Adrenal gland (tissue), 5 donors: ENCODE measurements at regions not wholly inside any gene's neighbourhood (a gene's known extent, or its start where the extent isn't known, plus 50 kb on each side); places are given as distances from the start of the nearest gene placed in this dataset.

ENCODE experiments used
- POLR2A ChIP-seq, 2 donors: fragments of 450-650 bp; IDR thresholded peaks; one replicate each; pipeline ENCODE4 v1.6.1; 2017; ENCODE audit warnings: antibody characterized with exemption in 2 of 2, mild to moderate bottlenecking in 2 of 2, moderate library complexity in 1 of 2
- TF ChIP-seq, protein P1 (sequence below), 6 experiments: fragments of 450-650 bp in 4 of 6; fragments of 200-600 bp in 2 of 6; sonication (generic) in 1 of 6; IDR thresholded peaks; 1 replicate in 5 of 6; 2 replicates in 1 of 6; pipeline versions ENCODE4 v1.5.1 to v1.8.0; 2016 to 2021; ENCODE audit warnings: antibody characterized with exemption in 6 of 6, mild to moderate bottlenecking in 2 of 6, moderate library complexity in 1 of 6
- donor health status: DM: no; HTN: no; CAD: no.

DNA sequence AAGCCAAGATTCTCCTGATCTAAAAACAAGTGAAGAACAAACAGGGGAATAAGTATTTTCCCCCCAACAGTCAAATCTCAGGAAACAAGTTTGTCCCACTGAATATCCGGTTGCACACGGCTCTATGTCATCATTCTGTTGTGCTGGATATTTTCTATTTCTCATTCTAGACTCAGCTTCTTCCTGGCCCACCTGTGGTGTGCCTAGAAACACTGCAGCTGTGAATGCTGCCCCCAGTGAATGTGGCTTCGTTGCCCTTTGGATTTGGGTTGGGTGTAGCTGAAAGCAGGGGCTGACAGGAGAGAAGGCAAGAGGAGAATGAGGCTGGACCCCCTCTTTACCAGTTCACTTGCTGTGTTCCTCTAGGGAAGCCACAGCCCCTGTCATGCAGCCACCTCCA, 181.2 kb upstream of the PROK2 start:
- TF ChIP-seq, protein P1, sequence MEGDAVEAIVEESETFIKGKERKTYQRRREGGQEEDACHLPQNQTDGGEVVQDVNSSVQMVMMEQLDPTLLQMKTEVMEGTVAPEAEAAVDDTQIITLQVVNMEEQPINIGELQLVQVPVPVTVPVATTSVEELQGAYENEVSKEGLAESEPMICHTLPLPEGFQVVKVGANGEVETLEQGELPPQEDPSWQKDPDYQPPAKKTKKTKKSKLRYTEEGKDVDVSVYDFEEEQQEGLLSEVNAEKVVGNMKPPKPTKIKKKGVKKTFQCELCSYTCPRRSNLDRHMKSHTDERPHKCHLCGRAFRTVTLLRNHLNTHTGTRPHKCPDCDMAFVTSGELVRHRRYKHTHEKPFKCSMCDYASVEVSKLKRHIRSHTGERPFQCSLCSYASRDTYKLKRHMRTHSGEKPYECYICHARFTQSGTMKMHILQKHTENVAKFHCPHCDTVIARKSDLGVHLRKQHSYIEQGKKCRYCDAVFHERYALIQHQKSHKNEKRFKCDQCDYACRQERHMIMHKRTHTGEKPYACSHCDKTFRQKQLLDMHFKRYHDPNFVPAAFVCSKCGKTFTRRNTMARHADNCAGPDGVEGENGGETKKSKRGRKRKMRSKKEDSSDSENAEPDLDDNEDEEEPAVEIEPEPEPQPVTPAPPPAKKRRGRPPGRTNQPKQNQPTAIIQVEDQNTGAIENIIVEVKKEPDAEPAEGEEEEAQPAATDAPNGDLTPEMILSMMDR (IDR thresholded peaks at IDR 0.05), result no peak
- no peak for TF ChIP-seq POLR2A (IDR thresholded peaks at IDR 0.05)
